GM23338 (cell line): ENCODE measurements at regions not wholly inside any gene's neighbourhood (a gene's known extent, or its start where the extent isn't known, plus 50 kb on each side); places are given as distances from the start of the nearest gene placed in this dataset.

Source experiments
- ATAC-seq: fragments of 200-7000 bp; cut with Tn5 transposase; 3 replicates; pipeline ENCODE4 v1.9.1; 2020
- DNase-seq: peaks from one replicate; pipeline ENCODE4 v3.0.0-alpha.2; 2015; ENCODE audit warnings: low spot score
- H2AFZ ChIP-seq: fragments of 200-600 bp; sonication (generic); 2 replicates; pipeline ENCODE4 v1.8.0; 2016; ENCODE audit warnings: antibody characterized with exemption, mild to moderate bottlenecking, moderate library complexity
- H3F3A ChIP-seq: fragments of 200-600 bp; sonication (generic); replicated peaks from 2 replicates; pipeline ENCODE4 v1.8.0; 2017; ENCODE audit warnings: antibody characterized with exemption, mixed run types, low read depth
- H3K27ac ChIP-seq: fragments of 200-600 bp; sonication (generic); 2 replicates; pipeline ENCODE4 v1.6.1; 2016; ENCODE audit warnings: low read depth
- H3K27me3 ChIP-seq: fragments of 200-600 bp; sonication (generic); 2 replicates; pipeline ENCODE4 v1.8.0; 2016; ENCODE audit warnings: mild to moderate bottlenecking, mixed run types, moderate library complexity; ENCODE audit not compliant: insufficient read depth
- H3K36me3 ChIP-seq: fragments of 200-600 bp; sonication (generic); 2 replicates; pipeline ENCODE4 v1.8.0; 2016; ENCODE audit warnings: mild to moderate bottlenecking; ENCODE audit not compliant: insufficient read depth
- H3K4me1 ChIP-seq: fragments of 200-600 bp; sonication (generic); 2 replicates; pipeline ENCODE4 v1.8.0; 2016; ENCODE audit warnings: mild to moderate bottlenecking, moderate library complexity; ENCODE audit not compliant: insufficient read depth
- H3K4me2 ChIP-seq: fragments of 200-600 bp; sonication (generic); 2 replicates; pipeline ENCODE4 v1.7.1; 2017; ENCODE audit warnings: mixed run types
- H3K4me3 ChIP-seq: fragments of 200-600 bp; sonication (generic); 2 replicates; pipeline ENCODE4 v1.6.1; 2016; ENCODE audit warnings: mixed run types
- H3K79me2 ChIP-seq: fragments of 200-600 bp; sonication (generic); replicated peaks from 2 replicates; pipeline ENCODE4 v1.8.0; 2017; ENCODE audit warnings: mild to moderate bottlenecking; ENCODE audit not compliant: insufficient read depth
- H3K9me2 ChIP-seq: fragments of 200-600 bp; sonication (generic); 2 replicates; pipeline ENCODE4 v1.8.0; 2017; ENCODE audit not compliant: insufficient read depth
- H4K20me1 ChIP-seq: fragments of 200-600 bp; sonication (generic); replicated peaks from 2 replicates; pipeline ENCODE4 v1.8.0; 2017; ENCODE audit warnings: mild to moderate bottlenecking; ENCODE audit not compliant: insufficient read depth
- H3K27ac Mint-ChIP-seq: 2 replicates; pipeline ENCODE4 v1.8.0; 2020; ENCODE audit warnings: inconsistent platforms, mild to moderate bottlenecking, moderate library complexity, mixed read lengths
- H3K27me3 Mint-ChIP-seq: 3 replicates; pipeline ENCODE4 v1.8.0; 2022; ENCODE audit warnings: low read depth, mild to moderate bottlenecking, moderate library complexity, mixed read lengths, inconsistent platforms; ENCODE audit not compliant: insufficient read depth, poor library complexity
- H3K36me3 Mint-ChIP-seq: 3 replicates; pipeline ENCODE4 v1.8.0; 2021; ENCODE audit warnings: low read depth, mild to moderate bottlenecking, inconsistent platforms, moderate library complexity, mixed read lengths
- H3K4me1 Mint-ChIP-seq: 3 replicates; pipeline ENCODE4 v1.8.0; 2020; ENCODE audit warnings: mild to moderate bottlenecking, inconsistent platforms, mixed read lengths
- H3K4me3 Mint-ChIP-seq: 3 replicates; pipeline ENCODE4 v1.8.0; 2021; ENCODE audit warnings: moderate library complexity, mild to moderate bottlenecking, inconsistent platforms, mixed read lengths
- H3K9me3 Mint-ChIP-seq: 3 replicates; pipeline ENCODE4 v1.8.0; 2020; ENCODE audit warnings: moderate library complexity, mild to moderate bottlenecking, inconsistent platforms, mixed read lengths
- ETS1 ChIP-seq: IDR thresholded peaks from 2 replicates; pipeline ENCODE4 v1.6.1; 2016; ENCODE audit warnings: antibody characterized with exemption
- EZH2 ChIP-seq: fragments of 200-600 bp; sonication (generic); IDR thresholded peaks from one replicate; pipeline ENCODE4 v1.8.0; 2017; ENCODE audit warnings: antibody characterized with exemption, mild to moderate bottlenecking, low read depth; ENCODE audit not compliant: unreplicated experiment
- ZNF462 ChIP-seq: fragments of 250-450 bp; sonication (Bioruptor Pico); IDR thresholded peaks from 2 replicates; pipeline ENCODE4 v1.5.0; 2020; ENCODE audit warnings: mild to moderate bottlenecking, moderate library complexity
- TF ChIP-seq, protein P1 (sequence below): IDR thresholded peaks from one replicate; pipeline ENCODE4 v1.6.1; 2018; ENCODE audit warnings: antibody characterized with exemption; ENCODE audit not compliant: unreplicated experiment

DNA sequence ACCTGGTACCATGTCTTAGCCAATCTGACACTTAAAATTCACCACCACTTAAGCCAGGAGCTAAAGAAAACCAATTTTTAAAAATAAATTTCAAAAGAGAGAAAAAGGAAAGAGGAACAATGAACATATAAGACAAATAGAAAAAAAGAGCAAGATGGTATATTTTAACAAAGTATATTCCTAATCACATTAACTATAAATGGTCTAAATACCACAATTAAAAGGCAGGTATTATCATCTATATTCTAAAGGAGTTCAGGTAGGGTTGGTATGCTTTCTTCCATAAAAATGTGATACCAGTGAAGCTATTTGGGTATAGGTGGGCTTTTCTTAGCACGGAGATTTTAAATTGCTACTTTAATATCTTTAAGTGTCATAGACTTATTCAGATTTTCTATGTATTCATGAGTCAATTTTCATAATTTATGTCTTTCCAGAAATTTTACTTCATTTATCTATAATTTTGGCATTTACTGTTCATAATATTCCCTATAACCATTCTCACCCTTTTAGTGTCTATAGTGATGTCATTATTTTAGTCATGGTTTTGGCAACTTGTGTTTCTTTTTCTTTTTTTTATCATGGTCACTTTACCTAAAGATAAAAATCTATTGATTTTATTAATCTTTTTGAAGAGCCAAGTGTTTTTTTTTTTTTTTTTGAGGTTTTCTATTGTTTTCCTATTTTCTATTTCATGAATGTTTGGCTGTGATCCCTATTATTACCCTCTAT is 56.5 kb upstream of the IGLL5 start:
- DNase-seq, result no peak
- H3K4me3 ChIP-seq, result no peak overlapping the region
- Mint-ChIP-seq H3K27ac (no peak overlapping the region), H3K4me1 (no peaks in the 10 kb centered on the region), H3K9me3 (peaks cover 7% of the 10 kb centered on the region), H3K36me3 (no peaks in the 10 kb centered on the region), H3K4me3 (no peak overlapping the region), H3K27me3 (peaks cover 27% of the 10 kb centered on the region)
- TF ChIP-seq ZNF462 (no peak), EZH2 (no peak), ETS1 (no peak)
- TF ChIP-seq, protein P1, sequence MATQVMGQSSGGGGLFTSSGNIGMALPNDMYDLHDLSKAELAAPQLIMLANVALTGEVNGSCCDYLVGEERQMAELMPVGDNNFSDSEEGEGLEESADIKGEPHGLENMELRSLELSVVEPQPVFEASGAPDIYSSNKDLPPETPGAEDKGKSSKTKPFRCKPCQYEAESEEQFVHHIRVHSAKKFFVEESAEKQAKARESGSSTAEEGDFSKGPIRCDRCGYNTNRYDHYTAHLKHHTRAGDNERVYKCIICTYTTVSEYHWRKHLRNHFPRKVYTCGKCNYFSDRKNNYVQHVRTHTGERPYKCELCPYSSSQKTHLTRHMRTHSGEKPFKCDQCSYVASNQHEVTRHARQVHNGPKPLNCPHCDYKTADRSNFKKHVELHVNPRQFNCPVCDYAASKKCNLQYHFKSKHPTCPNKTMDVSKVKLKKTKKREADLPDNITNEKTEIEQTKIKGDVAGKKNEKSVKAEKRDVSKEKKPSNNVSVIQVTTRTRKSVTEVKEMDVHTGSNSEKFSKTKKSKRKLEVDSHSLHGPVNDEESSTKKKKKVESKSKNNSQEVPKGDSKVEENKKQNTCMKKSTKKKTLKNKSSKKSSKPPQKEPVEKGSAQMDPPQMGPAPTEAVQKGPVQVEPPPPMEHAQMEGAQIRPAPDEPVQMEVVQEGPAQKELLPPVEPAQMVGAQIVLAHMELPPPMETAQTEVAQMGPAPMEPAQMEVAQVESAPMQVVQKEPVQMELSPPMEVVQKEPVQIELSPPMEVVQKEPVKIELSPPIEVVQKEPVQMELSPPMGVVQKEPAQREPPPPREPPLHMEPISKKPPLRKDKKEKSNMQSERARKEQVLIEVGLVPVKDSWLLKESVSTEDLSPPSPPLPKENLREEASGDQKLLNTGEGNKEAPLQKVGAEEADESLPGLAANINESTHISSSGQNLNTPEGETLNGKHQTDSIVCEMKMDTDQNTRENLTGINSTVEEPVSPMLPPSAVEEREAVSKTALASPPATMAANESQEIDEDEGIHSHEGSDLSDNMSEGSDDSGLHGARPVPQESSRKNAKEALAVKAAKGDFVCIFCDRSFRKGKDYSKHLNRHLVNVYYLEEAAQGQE, result no peak
- H2AFZ ChIP-seq, result no peak overlapping the region
- H3K27me3 ChIP-seq, result peaks cover 94% of the 10 kb centered on the region
- H3K27ac ChIP-seq, result no peak overlapping the region
- H3F3A ChIP-seq, result no peaks in the 10 kb centered on the region
- no peaks in the 10 kb centered on the region for H4K20me1 ChIP-seq
- no peaks in the 10 kb centered on the region; the same call in 1 of the 2 replicates for H3K36me3 ChIP-seq
- H3K9me2 ChIP-seq, result peaks cover 4% of the 10 kb centered on the region; the same call in 1 of the 2 replicates
- H3K79me2 ChIP-seq, result no peaks in the 10 kb centered on the region
- no peak for ATAC-seq
- H3K4me2 ChIP-seq, result no peak overlapping the region
- no peaks in the 10 kb centered on the region for H3K4me1 ChIP-seq
